Transverse colon (tissue), 3 donors: ENCODE measurements at regions not wholly inside any gene's neighbourhood (a gene's known extent, or its start where the extent isn't known, plus 50 kb on each side); places are given as distances from the start of the nearest gene placed in this dataset.

Experiments used
- EP300 ChIP-seq: sonication (generic); formaldehyde crosslinking; IDR thresholded peaks from one replicate; pipeline ENCODE4 v1.6.1; 2017; ENCODE audit warnings: antibody characterized with exemption, low read depth
- POLR2A ChIP-seq: fragments of 450-650 bp; IDR thresholded peaks from one replicate; pipeline ENCODE4 v1.6.1; 2016; ENCODE audit warnings: antibody characterized with exemption, mild to moderate bottlenecking, moderate library complexity
- TF ChIP-seq, protein P1 (sequence below), 5 experiments: fragments of 200-600 bp in 3 of 5; fragments of 450-650 bp in 2 of 5; sonication (generic) in 3 of 5; IDR thresholded peaks; 1 replicate in 2 of 5; 2 replicates in 3 of 5; pipeline ENCODE4 v1.5.1; 2016 to 2017; ENCODE audit warnings: antibody characterized with exemption in 5 of 5, inconsistent platforms in 3 of 5, mild to moderate bottlenecking in 2 of 5, moderate library complexity in 1 of 5

GRCh38 chr9:21657966-21658667 is 144.3 kb upstream of the MTAP start:
- TF ChIP-seq POLR2A (no peak), EP300 (no peak)
- TF ChIP-seq, protein P1, sequence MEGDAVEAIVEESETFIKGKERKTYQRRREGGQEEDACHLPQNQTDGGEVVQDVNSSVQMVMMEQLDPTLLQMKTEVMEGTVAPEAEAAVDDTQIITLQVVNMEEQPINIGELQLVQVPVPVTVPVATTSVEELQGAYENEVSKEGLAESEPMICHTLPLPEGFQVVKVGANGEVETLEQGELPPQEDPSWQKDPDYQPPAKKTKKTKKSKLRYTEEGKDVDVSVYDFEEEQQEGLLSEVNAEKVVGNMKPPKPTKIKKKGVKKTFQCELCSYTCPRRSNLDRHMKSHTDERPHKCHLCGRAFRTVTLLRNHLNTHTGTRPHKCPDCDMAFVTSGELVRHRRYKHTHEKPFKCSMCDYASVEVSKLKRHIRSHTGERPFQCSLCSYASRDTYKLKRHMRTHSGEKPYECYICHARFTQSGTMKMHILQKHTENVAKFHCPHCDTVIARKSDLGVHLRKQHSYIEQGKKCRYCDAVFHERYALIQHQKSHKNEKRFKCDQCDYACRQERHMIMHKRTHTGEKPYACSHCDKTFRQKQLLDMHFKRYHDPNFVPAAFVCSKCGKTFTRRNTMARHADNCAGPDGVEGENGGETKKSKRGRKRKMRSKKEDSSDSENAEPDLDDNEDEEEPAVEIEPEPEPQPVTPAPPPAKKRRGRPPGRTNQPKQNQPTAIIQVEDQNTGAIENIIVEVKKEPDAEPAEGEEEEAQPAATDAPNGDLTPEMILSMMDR (IDR thresholded peaks at IDR 0.05), result no peak
